DOHH2 (cell line): ENCODE measurements at regions not wholly inside any gene's neighbourhood (a gene's known extent, or its start where the extent isn't known, plus 50 kb on each side); places are given as distances from the start of the nearest gene placed in this dataset.

Source experiments
- H3F3A ChIP-seq: fragments of 200-600 bp; sonication (generic), shearing (Covaris generic); 2 replicates; pipeline ENCODE4 v1.6.0; 2016; ENCODE audit warnings: antibody characterized with exemption, mild to moderate bottlenecking; ENCODE audit not compliant: control insufficient read depth, insufficient read depth
- H3K27ac ChIP-seq: fragments of 200-600 bp; sonication (generic); 2 replicates; pipeline ENCODE4 v1.5.1; 2014; ENCODE audit warnings: low read depth, mild to moderate bottlenecking, low read length, moderate library complexity
- H3K27me3 ChIP-seq: fragments of 200-600 bp; sonication (generic); 2 replicates; pipeline ENCODE4 v1.6.1; 2014; ENCODE audit warnings: mild to moderate bottlenecking, low read length, mixed read lengths; ENCODE audit not compliant: control insufficient read depth
- H3K36me3 ChIP-seq: fragments of 200-600 bp; sonication (generic); 2 replicates; pipeline ENCODE4 v1.6.1; 2014; ENCODE audit warnings: mild to moderate bottlenecking, low read length, moderate library complexity, mixed read lengths; ENCODE audit not compliant: control insufficient read depth
- H3K4me1 ChIP-seq: fragments of 200-600 bp; sonication (generic); 2 replicates; pipeline ENCODE4 v1.6.1; 2014; ENCODE audit warnings: mild to moderate bottlenecking, low read length, mixed read lengths; ENCODE audit not compliant: control insufficient read depth
- H3K4me2 ChIP-seq: fragments of 200-600 bp; sonication (generic); 2 replicates; pipeline ENCODE4 v1.6.0; 2014; ENCODE audit warnings: mild to moderate bottlenecking, low read length, moderate library complexity
- H3K4me3 ChIP-seq: fragments of 200-600 bp; sonication (generic); 2 replicates; pipeline ENCODE4 v1.5.1; 2014; ENCODE audit warnings: mild to moderate bottlenecking, low read length, mixed read lengths
- H3K79me2 ChIP-seq: fragments of 200-600 bp; sonication (generic); 2 replicates; pipeline ENCODE4 v1.6.1; 2014; ENCODE audit warnings: mild to moderate bottlenecking, low read length, mixed read lengths; ENCODE audit not compliant: control insufficient read depth
- H3K9me2 ChIP-seq: fragments of 200-600 bp; sonication (generic); replicated peaks from 2 replicates; pipeline ENCODE4 v1.6.1; 2014; ENCODE audit warnings: mild to moderate bottlenecking, low read length, mixed read lengths; ENCODE audit not compliant: control insufficient read depth
- H3K9me3 ChIP-seq: fragments of 200-600 bp; sonication (generic); 2 replicates; pipeline ENCODE4 v1.6.1; 2014; ENCODE audit warnings: antibody characterized with exemption, low read length, mixed read lengths; ENCODE audit not compliant: control insufficient read depth, insufficient read depth
- H4K20me1 ChIP-seq: fragments of 200-600 bp; sonication (generic); 2 replicates; pipeline ENCODE4 v1.6.0; 2014; ENCODE audit warnings: low read depth, mild to moderate bottlenecking, antibody characterized with exemption, low read length, moderate library complexity; ENCODE audit not compliant: control insufficient read depth, insufficient read depth
- CTCF ChIP-seq: fragments of 200-600 bp; sonication (generic); IDR thresholded peaks from one replicate; pipeline ENCODE4 v1.5.1; 2014; ENCODE audit warnings: antibody characterized with exemption, mild to moderate bottlenecking, low read depth, low read length; ENCODE audit not compliant: poor library complexity, severe bottlenecking
- EZH2phosphoT487 ChIP-seq: fragments of 200-600 bp; sonication (generic); IDR thresholded peaks from 2 replicates; pipeline ENCODE4 v1.6.1; 2017; ENCODE audit warnings: borderline replicate concordance, mild to moderate bottlenecking, antibody characterized with exemption, low read length, moderate library complexity, mixed read lengths

GRCh38 chr17:54063639-54064038 is 240.9 kb downstream of the KIF2B start:
- no peaks in the 10 kb centered on the region for H3K36me3 ChIP-seq
- H3K9me3 ChIP-seq: no peaks in the 10 kb centered on the region
- H4K20me1 ChIP-seq: no peaks in the 10 kb centered on the region
- H3F3A ChIP-seq: no peaks in the 10 kb centered on the region
- H3K27ac ChIP-seq: no peak overlapping the region
- no peak overlapping the region for H3K4me3 ChIP-seq
- TF ChIP-seq EZH2phosphoT487 (no peak), CTCF (no peak)
- no peaks in the 10 kb centered on the region for H3K79me2 ChIP-seq
- no peak overlapping the region for H3K4me2 ChIP-seq
- no peaks in the 10 kb centered on the region for H3K4me1 ChIP-seq
- H3K27me3 ChIP-seq: no peaks in the 10 kb centered on the region
- H3K9me2 ChIP-seq: no peaks in the 10 kb centered on the region

- H3K4me1 ChIP-seq: no peaks in the 10 kb centered on the region
- no peaks in the 10 kb centered on the region for H3K9me2 ChIP-seq
- no peak for TF ChIP-seq EZH2phosphoT487
- no peak for TF ChIP-seq CTCF
- H3K9me3 ChIP-seq: no peaks in the 10 kb centered on the region
- no peaks in the 10 kb centered on the region for H3F3A ChIP-seq
- H3K79me2 ChIP-seq: no peaks in the 10 kb centered on the region
- no peak overlapping the region for H3K4me2 ChIP-seq
- H3K4me3 ChIP-seq: no peak overlapping the region
- no peaks in the 10 kb centered on the region for H3K27me3 ChIP-seq
- H3K36me3 ChIP-seq: no peaks in the 10 kb centered on the region
- no peak overlapping the region for H3K27ac ChIP-seq
- H4K20me1 ChIP-seq: no peaks in the 10 kb centered on the region
These were observed 262.3 kb downstream of the KIF2B start for GRCh38 chr17:54085020-54085419.

GRCh38 chr17:54085934-54086333 is 263.2 kb downstream of the KIF2B start:
- Histone ChIP-seq H3K4me2 (no peak overlapping the region), H3K27ac (no peak overlapping the region), H3K79me2 (no peaks in the 10 kb centered on the region), H3K36me3 (no peaks in the 10 kb centered on the region), H3K27me3 (no peaks in the 10 kb centered on the region), H3K4me1 (no peaks in the 10 kb centered on the region), H3K9me3 (no peaks in the 10 kb centered on the region), H3K4me3 (no peak overlapping the region), H3K9me2 (no peaks in the 10 kb centered on the region), H3F3A (no peaks in the 10 kb centered on the region), H4K20me1 (no peaks in the 10 kb centered on the region)
- TF ChIP-seq EZH2phosphoT487 (no peak), CTCF (no peak)

- no peak for TF ChIP-seq EZH2phosphoT487
- TF ChIP-seq CTCF: no peak
- no peaks in the 10 kb centered on the region for H3K9me2 ChIP-seq
- no peaks in the 10 kb centered on the region for H3K27me3 ChIP-seq
- no peaks in the 10 kb centered on the region for H3F3A ChIP-seq
- no peaks in the 10 kb centered on the region for H3K36me3 ChIP-seq
- no peaks in the 10 kb centered on the region for H3K4me1 ChIP-seq
- no peaks in the 10 kb centered on the region for H4K20me1 ChIP-seq
- no peaks in the 10 kb centered on the region for H3K79me2 ChIP-seq
- no peak overlapping the region for H3K27ac ChIP-seq
- H3K9me3 ChIP-seq: no peaks in the 10 kb centered on the region
- no peak overlapping the region for H3K4me3 ChIP-seq
- H3K4me2 ChIP-seq: no peak overlapping the region
These were observed 273.5 kb downstream of the KIF2B start for GRCh38 chr17:54096216-54096615.
